GM18519 (cell line): ENCODE measurements at regions not wholly inside any gene's neighbourhood (a gene's known extent, or its start where the extent isn't known, plus 50 kb on each side); places are given as distances from the start of the nearest gene placed in this dataset.
"Not testable (repeated sequence)": the region's sequence is repeated elsewhere in the genome, so short reads cannot be mapped to it uniquely, and the experiment has no call there.

Experiments used
- ATAC-seq: cut with Tn5 transposase; IDR thresholded peaks from one replicate; pipeline ENCODE4 v1.9.1; 2021; ENCODE audit warnings: mild to moderate bottlenecking, moderate library complexity; ENCODE audit not compliant: unreplicated experiment, low FRiP score

- ATAC-seq = not testable (repeated sequence)
These were observed 294.2 kb downstream of the ADGRD1 start for GRCh38 chr12:131247875-131248274.

GRCh38 chr12:131249246-131250027 is 295.7 kb downstream of the ADGRD1 start:
- ATAC-seq = no peak

GRCh38 chr12:131250028-131250950 is 296.6 kb downstream of the ADGRD1 start:
- ATAC-seq = no peak

GRCh38 chr12:131250951-131251315 is 297.2 kb downstream of the ADGRD1 start:
- no peak for ATAC-seq

- ATAC-seq = no peak
These were observed 297.8 kb downstream of the ADGRD1 start for GRCh38 chr12:131251336-131252101.

- ATAC-seq = no peak
These were observed 299.8 kb downstream of the ADGRD1 start for GRCh38 chr12:131253376-131254026.

GRCh38 chr12:131254374-131254773 is 300.7 kb downstream of the ADGRD1 start:
- ATAC-seq = no peak

GRCh38 chr12:131258398-131258797 is 304.7 kb downstream of the ADGRD1 start:
- ATAC-seq = no peak

GRCh38 chr12:131260251-131260905 is 306.7 kb downstream of the ADGRD1 start:
- no peak for ATAC-seq

- ATAC-seq = no peak
These were observed 307.2 kb downstream of the ADGRD1 start for GRCh38 chr12:131260954-131261353.

- ATAC-seq = no peak
These were observed 308.2 kb downstream of the ADGRD1 start for GRCh38 chr12:131261906-131262305.

- no peak for ATAC-seq
These were observed 309.9 kb downstream of the ADGRD1 start for GRCh38 chr12:131263626-131264025.

- ATAC-seq = no peak
These were observed 310.9 kb downstream of the ADGRD1 start for GRCh38 chr12:131264635-131265034.

- ATAC-seq = no peak
These were observed 313.1 kb downstream of the ADGRD1 start for GRCh38 chr12:131266591-131267467.

GRCh38 chr12:131267576-131267975 is 313.9 kb downstream of the ADGRD1 start:
- ATAC-seq = no peak

- not testable (repeated sequence) for ATAC-seq
These were observed 314.4 kb downstream of the ADGRD1 start for GRCh38 chr12:131268123-131268522.

- not testable (repeated sequence) for ATAC-seq
These were observed 314.9 kb downstream of the ADGRD1 start for GRCh38 chr12:131268571-131268970.

- no peak for ATAC-seq
These were observed 315.8 kb downstream of the ADGRD1 start for GRCh38 chr12:131269551-131269950.

- ATAC-seq = not testable (repeated sequence)
These were observed 316.3 kb downstream of the ADGRD1 start for GRCh38 chr12:131269977-131270376.
